Endothelial cell of umbilical vein (primary cell): ENCODE measurements at regions not wholly inside any gene's neighbourhood (a gene's known extent, or its start where the extent isn't known, plus 50 kb on each side); places are given as distances from the start of the nearest gene placed in this dataset.

Experiments used
- CTCF ChIP-seq, 2 donors: IDR thresholded peaks; 1 replicate in 1 of 2; 2 replicates in 1 of 2; pipeline ENCODE4 v1.5.1; 2011; ENCODE audit warnings: low read length in 2 of 2, mild to moderate bottlenecking in 2 of 2, moderate library complexity in 2 of 2, control low read depth in 1 of 2, inconsistent platforms in 1 of 2, low read depth in 1 of 2; ENCODE audit not compliant: insufficient read depth in 1 of 2; ENCODE audit errors: extremely low read depth in 1 of 2
- EZH2 ChIP-seq: IDR thresholded peaks from 2 replicates; pipeline ENCODE4 v1.6.1; 2012; ENCODE audit warnings: borderline replicate concordance, low read depth, mild to moderate bottlenecking, moderate library complexity, low read length, inconsistent platforms; ENCODE audit not compliant: severe bottlenecking
- FOS ChIP-seq: IDR thresholded peaks from 2 replicates; pipeline ENCODE4 v1.6.1; 2011; ENCODE audit warnings: mild to moderate bottlenecking, low read length, moderate library complexity, borderline replicate concordance; ENCODE audit not compliant: insufficient read depth
- GATA2 ChIP-seq: IDR thresholded peaks from 2 replicates; pipeline ENCODE4 v1.7.0; 2011; ENCODE audit warnings: low read depth, mild to moderate bottlenecking, moderate library complexity, mixed read lengths, low read length; ENCODE audit not compliant: insufficient read length, insufficient read depth
- POLR2A ChIP-seq: IDR thresholded peaks from 2 replicates; pipeline ENCODE4 v1.6.1; 2012; ENCODE audit warnings: low read depth, mild to moderate bottlenecking, control low read depth, low read length
- POLR2AphosphoS5 ChIP-seq: IDR thresholded peaks from 2 replicates; pipeline ENCODE4 v1.6.1; 2012; ENCODE audit warnings: low read depth, mild to moderate bottlenecking, control low read depth, low read length, moderate library complexity; ENCODE audit not compliant: insufficient read depth

- no peak for TF ChIP-seq CTCF (IDR thresholded peaks at IDR 0.05; ENCODE audit: extremely low read depth in 1 of 2, insufficient read depth in 1 of 2, low read depth in 1 of 2, low read length in 2 of 2)
- TF ChIP-seq GATA2, result no peak
- TF ChIP-seq POLR2A, result no peak
- TF ChIP-seq POLR2AphosphoS5, result no peak
- TF ChIP-seq EZH2, result no peak
- no peak for TF ChIP-seq FOS
These were observed 424.9 kb downstream of the INSC start for GRCh38 chr11:15539645-15540044.
